Dendritic cell treated with granulocyte-macrophage colony-stimulating factor and Interleukin-4, amounts not matched to agents 40 ng/mL and 50 ng/mL, for 4 days (primary cell): ENCODE measurements at regions not wholly inside any gene's neighbourhood (a gene's known extent, or its start where the extent isn't known, plus 50 kb on each side); places are given as distances from the start of the nearest gene placed in this dataset.

ENCODE experiments used
- H3K27ac Mint-ChIP-seq: one replicate; pipeline ENCODE4 v1.8.0; 2022; ENCODE audit warnings: mild to moderate bottlenecking, mixed read lengths
- H3K27me3 Mint-ChIP-seq: one replicate; pipeline ENCODE4 v1.8.0; 2022; ENCODE audit warnings: mild to moderate bottlenecking, mixed read lengths
- H3K36me3 Mint-ChIP-seq: one replicate; pipeline ENCODE4 v1.8.0; 2022; ENCODE audit warnings: low read depth, mixed read lengths
- H3K4me1 Mint-ChIP-seq: one replicate; pipeline ENCODE4 v1.8.0; 2022; ENCODE audit warnings: low read depth, mixed read lengths
- H3K4me3 Mint-ChIP-seq: one replicate; pipeline ENCODE4 v1.8.0; 2022; ENCODE audit warnings: mild to moderate bottlenecking, moderate library complexity, mixed read lengths
- H3K9me3 Mint-ChIP-seq: one replicate; pipeline ENCODE4 v1.8.0; 2022; ENCODE audit warnings: mixed read lengths
- intact Hi-C: fragments of 100-400 bp; cut with micrococcal nuclease; formaldehyde crosslinking; loops from one replicate; pipeline ENCODE4 v1.15.0; 2022

DNA sequence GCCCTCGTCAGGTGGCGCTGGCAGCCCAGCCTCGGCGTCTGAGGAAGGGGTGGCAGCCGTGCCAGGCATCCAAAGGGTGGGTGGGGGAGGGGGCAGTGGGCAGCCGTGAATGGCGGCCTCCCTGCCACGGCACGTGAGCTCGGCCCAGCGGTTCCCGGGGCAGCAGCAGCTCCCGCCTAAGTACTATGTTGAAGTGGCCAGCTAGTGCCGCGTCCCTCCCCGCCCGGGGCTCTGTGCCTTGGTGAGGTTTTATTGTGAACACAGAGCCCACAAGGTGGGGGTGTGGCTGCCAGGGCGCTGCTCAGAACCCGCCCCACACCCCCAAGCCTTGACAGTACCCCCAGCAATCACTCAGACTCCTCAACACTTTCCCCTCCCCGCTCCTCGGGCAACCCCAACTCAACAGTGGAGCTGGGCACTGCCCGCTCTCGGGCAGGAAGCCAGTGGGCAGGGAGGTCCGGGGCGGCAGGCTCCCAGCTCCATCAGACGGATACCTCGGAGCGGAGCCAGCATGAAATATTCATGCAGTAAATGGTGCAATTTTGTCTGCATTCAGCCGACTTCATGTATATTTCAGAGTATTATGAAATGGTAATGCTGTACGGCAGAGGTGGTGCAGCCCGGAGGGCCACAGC lies 80.4 kb downstream of the ENGASE start:
- H3K4me1 Mint-ChIP-seq: no peaks in the 10 kb centered on the region
- no peaks in the 10 kb centered on the region for H3K9me3 Mint-ChIP-seq
- H3K27ac Mint-ChIP-seq: no peak overlapping the region
- no peaks in the 10 kb centered on the region for H3K36me3 Mint-ChIP-seq
- H3K27me3 Mint-ChIP-seq: peaks cover 14% of the 10 kb centered on the region
- H3K4me3 Mint-ChIP-seq: no peak overlapping the region
- intact Hi-C loops: no loop called here

DNA sequence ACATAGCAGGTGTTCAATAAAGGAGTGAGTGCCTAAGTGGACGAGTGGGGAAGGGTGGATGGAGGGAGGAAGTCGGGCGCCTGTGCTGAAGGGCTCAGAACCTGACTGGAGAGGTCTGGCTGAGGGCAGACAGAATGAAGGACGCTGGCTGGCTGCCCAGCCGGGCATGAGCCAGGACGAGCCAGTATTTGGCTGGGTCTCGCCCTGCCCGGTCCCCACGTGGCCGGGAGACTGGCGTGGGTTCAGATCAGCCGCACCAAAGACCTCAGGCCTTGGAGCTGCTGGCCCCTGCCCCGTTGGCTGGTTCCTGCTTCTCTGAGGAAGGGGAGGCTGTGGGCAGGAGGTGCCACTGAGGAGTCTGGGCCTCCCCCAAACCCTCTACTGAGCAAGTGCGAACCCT lies 79.8 kb downstream of the ENGASE start:
- Mint-ChIP-seq H3K4me3 (no peak overlapping the region), H3K27ac (no peak overlapping the region), H3K27me3 (peaks cover 14% of the 10 kb centered on the region), H3K9me3 (no peaks in the 10 kb centered on the region), H3K36me3 (no peaks in the 10 kb centered on the region), H3K4me1 (no peaks in the 10 kb centered on the region)
- intact Hi-C loops: no loop called here

DNA sequence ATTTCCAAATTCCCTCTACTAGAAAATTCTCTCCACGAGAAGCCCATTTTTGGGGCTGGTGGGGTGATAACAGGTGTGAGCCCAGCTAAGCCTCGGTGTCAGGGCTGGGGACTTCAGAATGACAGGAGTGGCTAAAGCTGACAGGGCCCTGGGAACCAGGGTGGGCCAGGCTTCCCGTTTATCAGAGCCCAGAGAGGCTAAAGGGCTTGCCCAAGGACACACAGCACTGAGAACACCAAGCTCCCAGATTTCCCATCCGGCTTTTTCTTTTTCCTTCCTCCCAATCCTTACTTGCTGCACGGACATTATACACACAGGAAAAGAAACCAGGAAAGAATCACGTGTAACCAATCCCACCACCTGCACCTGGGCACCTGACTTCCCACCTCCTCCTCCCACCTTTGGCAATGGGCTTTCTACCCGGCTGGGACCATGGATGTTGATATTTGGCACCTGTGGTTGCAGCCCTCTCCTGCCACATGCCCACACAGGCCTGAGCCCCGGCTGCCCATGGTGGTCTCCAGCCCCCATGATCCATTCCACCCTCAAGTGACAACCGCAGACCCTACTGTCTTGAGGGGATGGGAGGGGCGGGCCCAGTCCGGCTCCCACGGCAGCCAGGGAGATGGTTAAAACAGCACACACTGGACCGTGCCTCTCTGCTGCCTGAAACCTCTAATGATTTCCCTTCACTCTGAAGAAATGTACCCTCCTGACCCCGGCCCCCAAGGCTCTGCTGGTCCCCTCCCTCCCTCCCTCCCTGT lies 78.9 kb downstream of the ENGASE start:
- H3K27me3 Mint-ChIP-seq: peaks cover 14% of the 10 kb centered on the region

DNA sequence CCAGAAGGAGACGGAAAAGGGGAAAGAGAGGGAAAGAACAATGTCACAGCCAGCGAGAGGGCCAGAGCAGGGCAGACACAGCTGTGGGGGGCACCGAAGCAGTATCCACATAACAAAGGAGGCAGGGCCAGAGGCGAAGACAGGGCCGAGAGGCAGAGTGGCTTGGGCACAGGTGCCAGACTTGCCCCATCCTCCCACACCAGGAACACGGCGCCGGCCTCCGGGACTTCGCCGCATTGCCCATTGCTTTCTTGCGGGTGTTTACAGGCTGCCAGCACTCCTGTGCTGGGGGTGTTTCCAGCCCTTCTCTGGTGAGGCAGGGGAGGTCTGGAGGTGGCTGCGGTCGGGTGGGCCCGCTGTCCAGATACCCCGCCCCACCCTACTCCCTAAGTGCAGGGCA lies 78.0 kb downstream of the ENGASE start:
- Mint-ChIP-seq H3K36me3 (no peaks in the 10 kb centered on the region), H3K27ac (no peak overlapping the region), H3K27me3 (peaks cover 14% of the 10 kb centered on the region), H3K9me3 (no peaks in the 10 kb centered on the region), H3K4me3 (no peak overlapping the region), H3K4me1 (no peaks in the 10 kb centered on the region)
- intact Hi-C loops: no loop called here

More for the DNA sequence above, 78.9 kb downstream of the ENGASE start:
- Mint-ChIP-seq H3K36me3 (no peaks in the 10 kb centered on the region), H3K4me1 (no peaks in the 10 kb centered on the region), H3K4me3 (no peak overlapping the region), H3K9me3 (no peaks in the 10 kb centered on the region), H3K27ac (no peak overlapping the region)
- intact Hi-C loops: no loop called here

DNA sequence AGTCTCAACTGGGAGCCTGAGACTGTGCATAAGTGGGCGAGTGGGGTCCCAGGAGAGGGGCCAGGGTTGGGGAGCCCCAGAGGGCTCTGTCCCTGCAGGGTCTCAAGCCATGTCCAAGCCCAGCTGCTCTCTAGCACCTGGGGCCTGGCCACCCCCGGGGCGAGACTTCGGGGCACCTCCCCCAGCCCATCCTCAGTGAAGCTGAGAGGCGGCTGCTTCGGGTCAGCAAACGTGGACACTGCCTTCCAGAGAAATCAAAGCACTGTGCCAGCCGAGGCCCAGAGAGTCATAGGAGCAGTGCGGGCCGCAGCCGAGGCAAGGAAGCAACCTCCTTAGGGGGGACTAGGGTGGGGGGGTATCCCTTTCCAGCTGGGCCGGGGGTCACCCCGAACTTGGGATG lies 77.5 kb downstream of the ENGASE start:
- intact Hi-C loops: no loop called here
- no peak overlapping the region for H3K27ac Mint-ChIP-seq

DNA sequence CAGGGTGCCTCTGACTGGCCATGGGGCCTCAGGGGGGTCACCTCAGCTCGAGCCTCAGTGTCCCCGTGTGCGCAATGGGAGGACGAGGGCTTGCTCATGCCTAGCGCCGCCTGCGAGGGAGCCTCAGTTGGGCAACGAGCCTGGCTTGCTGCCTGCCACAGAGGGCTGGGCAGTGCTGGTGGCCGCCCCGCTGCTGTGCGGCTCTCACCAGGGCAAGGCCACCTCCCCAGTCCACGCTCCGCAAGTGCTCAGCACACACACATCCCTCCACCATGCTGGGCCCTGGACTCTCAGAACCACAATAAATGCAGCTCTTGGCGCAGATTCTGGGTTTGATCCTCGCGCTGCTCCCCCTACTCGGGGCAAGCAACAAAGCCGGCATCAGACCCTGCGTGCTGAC lies 76.2 kb downstream of the ENGASE start:
- Mint-ChIP-seq H3K27me3 (peaks cover 14% of the 10 kb centered on the region), H3K36me3 (no peaks in the 10 kb centered on the region), H3K9me3 (no peaks in the 10 kb centered on the region), H3K27ac (no peak overlapping the region), H3K4me1 (no peaks in the 10 kb centered on the region), H3K4me3 (no peak overlapping the region)
- intact Hi-C loops: no loop called here

More for the DNA sequence above, 77.5 kb downstream of the ENGASE start:
- Mint-ChIP-seq H3K9me3 (no peaks in the 10 kb centered on the region), H3K27me3 (peaks cover 14% of the 10 kb centered on the region), H3K36me3 (no peaks in the 10 kb centered on the region), H3K4me3 (no peak overlapping the region), H3K4me1 (no peaks in the 10 kb centered on the region)

DNA sequence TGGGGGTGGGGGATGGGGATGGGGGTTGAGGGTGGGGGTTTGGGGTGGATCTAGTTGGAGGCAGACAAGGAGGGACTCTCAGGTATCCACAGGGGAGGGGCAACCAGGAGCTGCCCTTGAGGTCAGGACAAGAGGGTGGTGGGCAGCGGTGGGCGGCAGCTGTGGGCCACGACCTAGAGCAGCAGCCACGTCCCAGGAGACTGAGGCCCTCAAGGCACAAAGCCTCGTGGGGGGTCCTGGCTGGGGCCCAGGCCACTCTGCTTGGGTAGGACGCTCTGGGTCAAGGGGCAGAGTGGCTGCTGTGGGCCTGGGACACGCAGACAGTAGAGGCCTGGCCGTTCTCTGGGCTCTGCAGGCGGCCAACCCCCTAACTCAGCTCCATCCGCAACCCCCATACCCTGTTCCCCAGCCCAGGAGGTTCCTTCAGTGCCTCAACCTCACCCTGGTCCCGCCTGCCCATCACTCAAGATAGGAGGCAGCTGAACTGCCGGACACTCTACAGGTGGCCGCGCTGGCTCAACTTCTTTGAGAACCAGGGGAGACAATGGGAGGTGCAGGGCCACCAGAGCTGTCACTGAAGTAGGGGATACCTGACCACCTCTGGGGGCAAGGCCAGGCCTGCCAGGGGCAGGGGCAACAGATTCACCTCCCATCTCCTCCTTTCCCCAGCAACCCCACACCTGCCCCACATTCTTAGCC lies 75.6 kb downstream of the ENGASE start:
- H3K27ac Mint-ChIP-seq: no peak overlapping the region
- intact Hi-C loops: no loop called here
- H3K4me1 Mint-ChIP-seq: no peaks in the 10 kb centered on the region
- H3K9me3 Mint-ChIP-seq: no peaks in the 10 kb centered on the region
- H3K36me3 Mint-ChIP-seq: no peaks in the 10 kb centered on the region
- peaks cover 14% of the 10 kb centered on the region for H3K27me3 Mint-ChIP-seq
- H3K4me3 Mint-ChIP-seq: no peak overlapping the region

DNA sequence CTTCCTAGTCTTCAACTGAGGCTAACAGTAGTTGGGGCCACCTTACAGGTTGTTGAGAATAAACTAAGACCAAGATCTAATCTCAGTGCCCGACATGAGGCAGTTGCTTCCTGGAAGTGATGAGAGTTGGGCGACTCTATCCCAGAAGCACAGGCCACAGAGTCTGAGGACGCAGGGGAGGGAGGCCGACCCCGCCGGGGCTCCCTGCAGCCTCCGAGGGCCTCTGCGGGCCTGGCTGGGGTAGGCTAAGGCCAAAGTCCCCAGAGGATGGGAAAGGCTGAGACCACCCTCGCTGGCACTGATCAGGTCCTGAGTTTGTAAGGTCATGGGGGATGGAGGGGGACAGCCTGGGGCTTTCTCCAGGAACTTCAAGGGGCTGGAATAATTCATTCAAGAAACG lies 74.0 kb downstream of the ENGASE start:
- Mint-ChIP-seq H3K27me3 (peaks cover 12% of the 10 kb centered on the region), H3K4me1 (no peaks in the 10 kb centered on the region), H3K36me3 (no peaks in the 10 kb centered on the region), H3K4me3 (no peak overlapping the region), H3K9me3 (no peaks in the 10 kb centered on the region), H3K27ac (no peak overlapping the region)
- intact Hi-C loops: no loop called here

DNA sequence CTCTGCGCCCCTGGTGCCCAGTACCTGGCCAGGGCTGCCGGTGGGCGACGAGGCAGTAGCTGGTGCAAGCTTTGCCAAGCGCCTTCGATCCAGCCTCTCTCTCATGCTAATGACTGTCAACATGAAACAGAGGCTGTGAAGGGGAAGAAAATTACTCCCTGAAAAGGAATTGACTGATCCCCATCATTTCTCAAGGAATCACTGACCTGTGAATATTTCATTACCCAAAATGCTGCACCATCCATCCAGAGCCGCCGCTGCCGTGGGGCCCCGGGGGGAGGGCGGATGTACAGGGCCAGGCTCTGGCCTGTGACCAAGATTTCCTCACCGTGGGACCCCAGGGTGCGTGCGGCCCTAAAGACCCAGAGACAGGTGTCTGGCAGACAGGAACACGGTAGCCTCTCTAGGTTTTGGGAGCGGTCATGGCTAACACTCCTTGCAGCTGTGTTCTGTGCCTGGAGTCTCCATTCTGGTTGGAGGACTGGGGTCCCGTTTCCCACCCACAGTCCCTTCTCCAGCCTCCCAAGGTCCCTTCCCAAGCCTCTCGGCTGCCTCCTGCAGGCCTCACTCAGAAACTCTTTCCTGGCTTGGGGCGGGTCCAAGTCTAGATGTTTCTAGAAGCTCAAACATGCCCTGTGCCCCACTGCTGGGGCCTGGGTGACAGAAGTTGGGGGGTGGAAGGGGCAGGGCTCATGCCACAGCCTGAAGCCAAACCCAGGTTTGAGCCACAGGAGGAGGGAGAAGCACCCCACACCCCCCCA lies 73.3 kb downstream of the ENGASE start:
- no peak overlapping the region for H3K27ac Mint-ChIP-seq
- peaks cover 7% of the 10 kb centered on the region for H3K27me3 Mint-ChIP-seq
- no peaks in the 10 kb centered on the region for H3K36me3 Mint-ChIP-seq
- no peaks in the 10 kb centered on the region for H3K9me3 Mint-ChIP-seq
- H3K4me1 Mint-ChIP-seq: no peaks in the 10 kb centered on the region
- H3K4me3 Mint-ChIP-seq: no peak overlapping the region
- intact Hi-C loops: no loop called here

DNA sequence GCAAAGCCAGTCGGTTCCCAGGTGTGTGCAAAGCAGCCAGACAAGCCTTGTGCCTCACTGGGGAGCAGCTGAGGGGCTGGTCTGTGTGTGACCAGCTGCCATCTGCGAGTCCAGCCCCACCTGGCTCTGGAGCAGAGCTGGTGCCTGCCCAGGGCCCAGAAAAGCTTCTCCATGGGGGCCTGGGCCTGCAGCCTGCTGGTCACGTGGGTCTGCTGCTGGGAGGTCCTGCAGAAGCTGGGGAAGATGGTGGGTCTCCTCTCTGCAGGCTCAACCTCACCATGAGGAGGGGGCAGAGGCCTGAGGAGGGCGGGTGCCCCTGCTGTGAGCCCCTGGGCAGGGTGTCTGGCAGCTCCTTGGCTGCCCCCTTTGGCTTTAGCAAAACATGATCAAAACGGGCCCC lies 71.9 kb downstream of the ENGASE start:
- no peaks in the 10 kb centered on the region for H3K36me3 Mint-ChIP-seq
- peaks cover 5% of the 10 kb centered on the region for H3K27me3 Mint-ChIP-seq
- H3K9me3 Mint-ChIP-seq: no peaks in the 10 kb centered on the region
- H3K4me3 Mint-ChIP-seq: no peak overlapping the region
- no peaks in the 10 kb centered on the region for H3K4me1 Mint-ChIP-seq
- intact Hi-C loops: no loop called here
- no peak overlapping the region for H3K27ac Mint-ChIP-seq

DNA sequence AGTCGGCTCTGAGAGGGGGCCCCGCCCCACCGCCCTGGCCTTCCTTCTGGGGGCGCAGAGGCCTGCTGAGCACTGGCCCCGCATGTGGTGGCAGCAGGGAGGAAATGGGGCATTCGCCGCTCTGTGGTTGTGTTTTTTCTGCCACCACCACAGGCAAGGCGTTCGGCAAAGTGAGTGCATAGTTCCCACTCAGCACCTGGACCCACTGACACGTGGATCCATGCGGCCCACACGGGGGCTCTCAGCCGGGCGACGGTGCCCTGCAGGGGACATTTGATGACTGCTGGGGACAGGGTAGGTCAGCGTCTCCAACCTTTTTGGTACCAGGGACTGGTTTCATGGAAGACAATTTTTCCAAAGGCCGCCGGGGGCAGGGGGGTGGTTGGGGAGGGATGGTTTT lies 70.9 kb downstream of the ENGASE start:
- Mint-ChIP-seq H3K27me3 (peaks cover 6% of the 10 kb centered on the region), H3K36me3 (no peaks in the 10 kb centered on the region), H3K27ac (no peak overlapping the region), H3K4me1 (no peaks in the 10 kb centered on the region), H3K4me3 (no peak overlapping the region), H3K9me3 (no peaks in the 10 kb centered on the region)
- intact Hi-C loops: no loop called here

DNA sequence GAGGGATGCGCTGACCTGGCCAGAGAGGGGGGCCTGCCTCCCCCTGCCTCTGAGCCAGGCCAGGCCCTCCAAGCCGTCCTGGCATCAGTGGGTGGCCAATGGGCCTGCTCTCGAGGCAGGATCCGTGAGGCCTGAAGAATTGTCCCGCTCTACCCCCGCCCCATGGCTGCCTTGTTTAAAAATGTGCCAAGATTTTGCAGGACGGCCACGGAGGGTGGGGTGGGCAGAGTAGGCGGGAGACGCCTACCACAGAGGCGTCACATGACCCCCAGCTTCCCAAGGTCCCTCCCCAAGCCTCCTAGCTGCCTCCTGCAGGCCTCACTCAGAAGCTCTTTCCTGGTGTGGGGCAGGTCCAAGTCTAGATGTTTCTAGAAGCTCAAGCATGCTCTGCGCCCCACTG lies 69.5 kb downstream of the ENGASE start:
- intact Hi-C loops: no loop called here
- H3K27me3 Mint-ChIP-seq: peaks cover 6% of the 10 kb centered on the region
- H3K4me3 Mint-ChIP-seq: no peak overlapping the region
- no peaks in the 10 kb centered on the region for H3K36me3 Mint-ChIP-seq
- no peaks in the 10 kb centered on the region for H3K4me1 Mint-ChIP-seq
- no peaks in the 10 kb centered on the region for H3K9me3 Mint-ChIP-seq
- no peak overlapping the region for H3K27ac Mint-ChIP-seq

DNA sequence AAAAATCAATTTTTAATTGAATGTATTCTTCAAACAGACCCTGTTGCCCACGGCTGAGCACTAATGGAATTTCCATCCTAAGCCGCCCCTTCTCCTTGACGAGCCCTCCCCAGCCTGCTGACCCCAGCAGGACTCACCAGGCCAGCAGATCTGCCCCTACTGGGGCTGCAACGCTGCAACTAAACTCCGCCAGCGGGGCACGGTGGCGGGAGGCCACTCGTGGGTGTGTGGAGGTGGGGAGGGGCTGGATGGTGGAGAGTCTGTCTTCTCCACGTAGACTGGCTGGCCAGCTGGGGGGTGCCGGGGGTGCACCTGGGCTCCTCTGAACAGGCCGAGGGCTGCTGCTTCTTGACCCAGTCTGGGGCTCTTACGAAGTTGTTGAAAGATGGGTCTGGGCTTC lies 67.8 kb downstream of the ENGASE start:
- H3K4me1 Mint-ChIP-seq: no peaks in the 10 kb centered on the region
- H3K4me3 Mint-ChIP-seq: no peak overlapping the region
- H3K9me3 Mint-ChIP-seq: peaks cover 11% of the 10 kb centered on the region
- H3K27ac Mint-ChIP-seq: no peak overlapping the region
- H3K36me3 Mint-ChIP-seq: no peaks in the 10 kb centered on the region
- H3K27me3 Mint-ChIP-seq: peaks cover 13% of the 10 kb centered on the region
- intact Hi-C loops: no loop called here
